ENCODE measurements at regions not wholly inside any gene's neighbourhood (a gene's known extent, or its start where the extent isn't known, plus 50 kb on each side); places are given as distances from the start of the nearest gene placed in this dataset.

DNA sequence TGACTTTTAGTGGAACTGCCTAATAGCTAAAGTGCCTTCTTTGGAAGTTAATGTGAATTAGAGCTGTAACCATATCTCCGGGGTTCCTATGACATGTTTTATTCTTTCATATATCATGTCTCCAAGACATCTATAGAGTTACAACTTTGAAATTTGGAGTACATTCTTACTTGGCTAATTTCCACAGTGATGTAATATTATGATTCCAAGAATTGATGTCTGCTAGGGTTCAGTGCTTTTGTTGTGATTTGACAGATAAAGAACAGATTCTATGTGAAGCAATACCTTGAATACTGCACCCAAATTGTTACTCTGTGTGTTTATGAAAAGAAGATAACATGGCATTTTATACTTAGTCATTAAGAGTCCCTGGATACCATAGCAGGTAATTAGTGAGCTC lies 934.3 kb downstream of the NTRK3 start:
- no peak overlapping the region for H2AFZ ChIP-seq (ENCODE audit: low read length)
- ChIA-PET POLR2A (no interaction called here), CTCF (ENCODE audit: unreplicated experiment) (no interaction called here)
- H3K9me3 ChIP-seq (ENCODE audit: low read length), result no peaks in the 10 kb centered on the region
- no peaks in the 10 kb centered on the region for H3K4me1 ChIP-seq (ENCODE audit: insufficient read depth, low read length, poor library complexity, severe bottlenecking)
- intact Hi-C loops (cut with micrococcal nuclease; ENCODE audit: unreplicated experiment), result no loop called here
- BruUV-seq (replicated peaks), result no TSS peak
- H3K4me2 ChIP-seq (ENCODE audit: low read length), result no peak overlapping the region
- DNase-seq (ENCODE audit: low spot score), result no peak
- TF ChIP-seq CTCF (conservative IDR thresholded peaks at IDR 0.05; ENCODE audit: low read length) (no peak), EZH2phosphoT487 (IDR thresholded peaks at IDR 0.05; ENCODE audit: borderline replicate concordance, low read depth, low read length) (no peak)
- H4K20me1 ChIP-seq (ENCODE audit: insufficient read depth, low read length), result no peaks in the 10 kb centered on the region
- no peak overlapping the region for H3K27ac ChIP-seq (ENCODE audit: low read depth, low read length, poor library complexity, severe bottlenecking)
- no peaks in the 10 kb centered on the region for H3K9me2 ChIP-seq (ENCODE audit: insufficient read depth, low read length)
- H3K36me3 ChIP-seq (ENCODE audit: insufficient read depth, low read length), result no peaks in the 10 kb centered on the region
- H3K4me3 ChIP-seq (ENCODE audit: low read depth, low read length, poor library complexity, severe bottlenecking), result no peak overlapping the region
- H3K79me2 ChIP-seq (ENCODE audit: insufficient read depth, low read depth, low read length), result no peaks in the 10 kb centered on the region

DNA sequence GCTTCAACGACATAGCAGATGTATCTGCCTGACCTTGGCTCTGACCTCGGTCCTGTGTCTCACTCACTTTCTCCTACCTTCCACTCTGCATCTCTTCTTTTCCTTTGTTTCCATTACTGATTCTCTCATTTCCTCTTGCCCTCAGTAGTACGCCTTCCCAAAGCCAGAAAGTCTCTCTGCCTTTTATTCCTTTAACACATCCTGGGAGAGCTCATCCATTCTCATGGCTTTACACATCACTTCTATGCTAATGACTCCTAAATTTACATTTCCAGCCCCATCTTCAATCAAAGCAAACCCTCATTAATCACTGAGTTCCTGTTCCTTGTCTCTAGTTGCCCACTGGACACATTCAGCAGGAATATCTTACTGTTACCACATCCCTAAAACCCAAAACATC lies 938.6 kb downstream of the NTRK3 start:
- H2AFZ ChIP-seq (ENCODE audit: low read length), result no peak overlapping the region
- ChIA-PET CTCF (ENCODE audit: unreplicated experiment) (no interaction called here), POLR2A (no interaction called here)
- no peaks in the 10 kb centered on the region for H3K79me2 ChIP-seq (ENCODE audit: insufficient read depth, low read depth, low read length)
- no peaks in the 10 kb centered on the region for H3K9me3 ChIP-seq (ENCODE audit: low read length)
- no peaks in the 10 kb centered on the region for H3K9me2 ChIP-seq (ENCODE audit: insufficient read depth, low read length)
- TF ChIP-seq EZH2phosphoT487 (IDR thresholded peaks at IDR 0.05; ENCODE audit: borderline replicate concordance, low read depth, low read length) (no peak), CTCF (conservative IDR thresholded peaks at IDR 0.05; ENCODE audit: low read length) (no peak)
- no peak overlapping the region for H3K27ac ChIP-seq (ENCODE audit: low read depth, low read length, poor library complexity, severe bottlenecking)
- H3K4me3 ChIP-seq (ENCODE audit: low read depth, low read length, poor library complexity, severe bottlenecking), result no peak overlapping the region
- H3K4me2 ChIP-seq (ENCODE audit: low read length), result no peak overlapping the region
- H3K4me1 ChIP-seq (ENCODE audit: insufficient read depth, low read length, poor library complexity, severe bottlenecking), result no peaks in the 10 kb centered on the region
- no peaks in the 10 kb centered on the region for H4K20me1 ChIP-seq (ENCODE audit: insufficient read depth, low read length)
- intact Hi-C loops (cut with micrococcal nuclease; ENCODE audit: unreplicated experiment), result no loop called here
- BruUV-seq (replicated peaks), result no TSS peak
- H3K36me3 ChIP-seq (ENCODE audit: insufficient read depth, low read length), result no peaks in the 10 kb centered on the region
- no peak for DNase-seq (ENCODE audit: low spot score)

- POLR2A ChIA-PET, result interaction anchor here (1.0 kb wide), 1 partner anchor 8 kb away, joined by 5 read pairs; no protein-coding TSS in a partner anchor
- no TSS peak for BruUV-seq (replicated peaks)
- intact Hi-C loops (cut with micrococcal nuclease; ENCODE audit: unreplicated experiment), result no loop called here
- CTCF ChIA-PET (ENCODE audit: unreplicated experiment), result no interaction called here
- Histone ChIP-seq H2AFZ (ENCODE audit: low read length) (no peak overlapping the region), H3K4me1 (ENCODE audit: insufficient read depth, low read length, poor library complexity, severe bottlenecking) (no peaks in the 10 kb centered on the region), H3K9me2 (ENCODE audit: insufficient read depth, low read length) (no peaks in the 10 kb centered on the region), H3K9me3 (ENCODE audit: low read length) (no peaks in the 10 kb centered on the region), H3K4me2 (ENCODE audit: low read length) (no peak overlapping the region), H3K27ac (ENCODE audit: low read depth, low read length, poor library complexity, severe bottlenecking) (no peak overlapping the region), H3K4me3 (ENCODE audit: low read depth, low read length, poor library complexity, severe bottlenecking) (no peak overlapping the region), H3K79me2 (ENCODE audit: insufficient read depth, low read depth, low read length) (no peaks in the 10 kb centered on the region), H4K20me1 (ENCODE audit: insufficient read depth, low read length) (no peaks in the 10 kb centered on the region), H3K36me3 (ENCODE audit: insufficient read depth, low read length) (no peaks in the 10 kb centered on the region)
- DNase-seq (ENCODE audit: low spot score), result no peak
- TF ChIP-seq EZH2phosphoT487 (IDR thresholded peaks at IDR 0.05; ENCODE audit: borderline replicate concordance, low read depth, low read length), result no peak
Observed at GRCh38 chr15:87312221-87312620, 944.3 kb downstream of the NTRK3 start.

Measured in OCI-LY7 (cell line).